ENCODE measurements at regions not wholly inside any gene's neighbourhood (a gene's known extent, or its start where the extent isn't known, plus 50 kb on each side); places are given as distances from the start of the nearest gene placed in this dataset.

- H3K27me3 ChIP-seq (replicated peaks in 1 of 2; ENCODE audit: control insufficient read depth in 2 of 2, insufficient read depth in 2 of 2, low read length in 1 of 2), result no peaks in the 10 kb centered on the region
- POLR2A ChIA-PET, result interaction anchor here (0.6 to 1.6 kb wide), 10 partner anchors 17 to 87 kb away, joined by 3 to 6 read pairs (median 3); no protein-coding TSS in a partner anchor
- peak overlapping the region; percentile 33 for H2AFZ ChIP-seq (ENCODE audit: control insufficient read depth, low read depth, low read length)
- CTCF ChIA-PET, result interaction anchor here (1.1 to 1.5 kb wide), 3 partner anchors 9 to 80 kb away, joined by 3 to 5 read pairs (median 4); no protein-coding TSS in a partner anchor
- H3K27ac ChIP-seq (ENCODE audit: control insufficient read depth, insufficient read depth), result no peak overlapping the region
- RAD21 ChIA-PET (ENCODE audit: unreplicated experiment), result interaction anchor here (0.9 to 2.5 kb wide), 6 partner anchors 23 to 80 kb away, joined by 3 to 8 read pairs (median 4); partner anchors contain the start of gene LYST
- SMC1A ChIA-PET (ENCODE audit: uncharacterized antibody, unreplicated experiment), result interaction anchor here (1.0 to 2.8 kb wide), 15 partner anchors 10 to 80 kb away, joined by 3 to 19 read pairs (median 5); partner anchors contain the start of gene LYST
- no peaks in the 10 kb centered on the region for H4K20me1 ChIP-seq (ENCODE audit: control insufficient read depth, insufficient read depth)
- in situ Hi-C loops (cut with MboI), result no loop called here
- H3K4me3 ChIP-seq, result no peak overlapping the region
- no TSS peak for BruUV-seq (replicated peaks)
- DNase-seq (ENCODE audit: low read depth, low spot score) (no peak), FAIRE-seq (no peak), ATAC-seq (peak; percentile 81)
- no peaks in the 10 kb centered on the region for H3K79me2 ChIP-seq (ENCODE audit: control insufficient read depth, insufficient read depth, low read length)
- WGBS (ENCODE audit: insufficient coverage, insufficient replicate concordance, low lambda C conversion rate, missing lambda C conversion rate), result 2% methylated on average over 6 of the region's 6 CpGs
- no peaks in the 10 kb centered on the region for H3K9me3 ChIP-seq (replicated peaks; ENCODE audit: control insufficient read depth, insufficient read depth, low read length)
- intact Hi-C loops (cut with micrococcal nuclease; ENCODE audit: unreplicated experiment), result no loop called here
- H3K9ac ChIP-seq (ENCODE audit: control insufficient read depth, insufficient read depth, low read length), result no peak overlapping the region
- peaks cover 6% of the 10 kb centered on the region for H3K4me1 ChIP-seq (ENCODE audit: control insufficient read depth, insufficient read depth, low read length)
- no peaks in the 10 kb centered on the region for H3K36me3 ChIP-seq (ENCODE audit: control insufficient read depth in 2 of 2, insufficient read depth in 2 of 2, low read length in 1 of 2)
- peak overlapping the region; percentile 5; the same call in 1 of the 2 replicates for H3K4me2 ChIP-seq (ENCODE audit: control insufficient read depth, insufficient read depth)
- TF ChIP-seq IRF3 (IDR thresholded peaks at IDR 0.05), result no peak
- TF ChIP-seq ZBTB4 (CRISPR knock-in tag; IDR thresholded peaks at IDR 0.05), result no peak
- peak; percentile 25; the same call in 1 of the 2 replicates for TF ChIP-seq ATF7 (IDR thresholded peaks at IDR 0.05; ENCODE audit: low read depth)
- TF ChIP-seq NFXL1 (IDR thresholded peaks at IDR 0.05; ENCODE audit: borderline replicate concordance), result no peak
- peak; percentile 64 for TF ChIP-seq IKZF1 (conservative IDR thresholded peaks at IDR 0.05)
- peak; percentile 62 to 80 for TF ChIP-seq IKZF2 (IDR thresholded peaks at IDR 0.05)
- peak; percentile 13; the same call in 1 of the 2 replicates for TF ChIP-seq RUNX3 (IDR thresholded peaks at IDR 0.05; ENCODE audit: low read length)
- 0 out of 2 replicates have a peak, but pooled peaks have one; percentile 44 for TF ChIP-seq MLLT1 (IDR thresholded peaks at IDR 0.05)
- no peak for TF ChIP-seq ZNF207 (IDR thresholded peaks at IDR 0.05; ENCODE audit: borderline replicate concordance)
- TF ChIP-seq NR2C1 (IDR thresholded peaks at IDR 0.05), result no peak
- peak; percentile 63 for TF ChIP-seq RELB (IDR thresholded peaks at IDR 0.05; ENCODE audit: low read depth)
- peak; percentile 70 for TF ChIP-seq RAD51 (IDR thresholded peaks at IDR 0.05)
- peak in 1 of 2 experiments; percentile 42; a peak in 1 of 4 replicates for TF ChIP-seq EP300 (IDR thresholded peaks at IDR 0.05; ENCODE audit: borderline replicate concordance in 1 of 2, control insufficient read depth in 1 of 2, low read depth in 2 of 2, low read length in 2 of 2)
- peak; percentile 7 to 48; a peak in 1 of 4 replicates for TF ChIP-seq BHLHE40 (IDR thresholded peaks at IDR 0.05; ENCODE audit: borderline replicate concordance in 1 of 2, low read depth in 2 of 2, low read length in 1 of 2)
- TF ChIP-seq SUZ12 (IDR thresholded peaks at IDR 0.05; ENCODE audit: unreplicated experiment), result no peak
- 0 out of 2 replicates have a peak, but pooled peaks have one; percentile 32 for TF ChIP-seq ZNF24 (IDR thresholded peaks at IDR 0.05)
Observed at GRCh38 chr1:235923466-235924021, 56.8 kb upstream of the LYST start.
